SK-N-SH (cell line): ENCODE measurements at regions not wholly inside any gene's neighbourhood (a gene's known extent, or its start where the extent isn't known, plus 50 kb on each side); places are given as distances from the start of the nearest gene placed in this dataset.

Experiments used
- CTCF ChIA-PET: fragments of 300-600, 350-600 bp; formaldehyde crosslinking; extraction: SDS; loops from one replicate; lab custom pipeline; 2021; lab: Yijun Ruan, JAX
- POLR2A ChIA-PET: fragments of 350-600 bp; sonication (Branson Sonifier 250); formaldehyde crosslinking; extraction: SDS; loops from one replicate; lab custom pipeline; 2020; ENCODE audit warnings: antibody characterized with exemption, inconsistent platforms; lab: Yijun Ruan, JAX
- DNase-seq: peaks from one replicate; pipeline ENCODE4 v3.0.0; 2012
- H2AFZ ChIP-seq: fragments of 200-600 bp; sonication (generic); 2 replicates; pipeline ENCODE4 v1.8.1; 2016; ENCODE audit warnings: antibody characterized with exemption, mild to moderate bottlenecking, low read depth
- H3F3A ChIP-seq: fragments of 200-600 bp; sonication (generic); replicated peaks from 2 replicates; pipeline ENCODE3; 2016; ENCODE audit warnings: antibody characterized with exemption, mild to moderate bottlenecking; ENCODE audit not compliant: insufficient read depth
- H3K27ac ChIP-seq, 2 experiments: fragments of 200-500 bp in 1 of 2; fragments of 200-600 bp in 1 of 2; sonication (Bioruptor generic) in 1 of 2; sonication (generic), shearing (Covaris generic) in 1 of 2; 2 replicates each; pipeline versions ENCODE4 v1.5.1 to v1.6.1; 2014 to 2016; ENCODE audit warnings: low read depth in 2 of 2, inconsistent platforms in 1 of 2, low read length in 1 of 2, mild to moderate bottlenecking in 1 of 2, mixed read lengths in 1 of 2
- H3K27me3 ChIP-seq: fragments of 200-600 bp; sonication (generic), shearing (Covaris generic); 2 replicates; pipeline ENCODE4 v1.6.1; 2016; ENCODE audit warnings: mixed run types; ENCODE audit not compliant: insufficient read depth
- H3K36me3 ChIP-seq, 2 experiments: fragments of 200-500 bp in 1 of 2; fragments of 200-600 bp in 1 of 2; sonication (Bioruptor generic) in 1 of 2; sonication (generic) in 1 of 2; replicated peaks in 1 of 2; 2 replicates each; pipeline versions ENCODE3 to v1.5.1; 2014 to 2016; ENCODE audit warnings: low read length in 1 of 2, mild to moderate bottlenecking in 1 of 2; ENCODE audit not compliant: insufficient read depth in 2 of 2, control insufficient read depth in 1 of 2
- H3K4me1 ChIP-seq, 2 experiments: fragments of 200-500 bp in 1 of 2; fragments of 200-600 bp in 1 of 2; sonication (Bioruptor generic) in 1 of 2; sonication (generic), shearing (Covaris generic) in 1 of 2; 2 replicates each; pipeline versions ENCODE4 v1.5.1 to v1.6.1; 2014 to 2016; ENCODE audit warnings: low read depth in 1 of 2, low read length in 1 of 2, mixed run types in 1 of 2; ENCODE audit not compliant: insufficient read depth in 2 of 2, control insufficient read depth in 1 of 2
- H3K4me2 ChIP-seq: fragments of 200-600 bp; sonication (generic), shearing (Covaris generic); 2 replicates; pipeline ENCODE4 v1.6.1; 2017; ENCODE audit warnings: mixed run types
- H3K4me3 ChIP-seq, 2 experiments: fragments of 200-500 bp in 1 of 2; fragments of 200-600 bp in 1 of 2; sonication (Bioruptor generic) in 1 of 2; sonication (generic), shearing (Covaris generic) in 1 of 2; 2 replicates each; pipeline versions ENCODE4 v1.5.1 to v1.8.1; 2014 to 2016; ENCODE audit warnings: low read depth in 2 of 2, inconsistent platforms in 1 of 2, low read length in 1 of 2, mild to moderate bottlenecking in 1 of 2, mixed read lengths in 1 of 2, moderate library complexity in 1 of 2
- H3K79me2 ChIP-seq: fragments of 200-600 bp; sonication (generic); 2 replicates; pipeline ENCODE4 v1.8.1; 2017; ENCODE audit warnings: mild to moderate bottlenecking; ENCODE audit not compliant: insufficient read depth
- H3K9ac ChIP-seq: fragments of 200-600 bp; sonication (generic); 2 replicates; pipeline ENCODE4 v1.6.1; 2017; ENCODE audit warnings: mixed run types
- H3K9me2 ChIP-seq: fragments of 200-600 bp; sonication (generic); 2 replicates; pipeline ENCODE4 v1.6.1; 2017; ENCODE audit warnings: mixed run types
- H3K9me3 ChIP-seq: fragments of 200-600 bp; sonication (generic); 2 replicates; pipeline ENCODE4 v1.6.1; 2017; ENCODE audit warnings: mixed run types, mild to moderate bottlenecking, moderate library complexity
- H4K20me1 ChIP-seq: fragments of 200-600 bp; sonication (generic); 2 replicates; pipeline ENCODE4 v1.6.1; 2017; ENCODE audit warnings: mild to moderate bottlenecking, mixed run types; ENCODE audit not compliant: insufficient read depth
- CHD2 ChIP-seq: fragments of 150-350 bp; IDR thresholded peaks from 2 replicates; pipeline ENCODE4 v1.6.1; 2018; ENCODE audit warnings: low read length; ENCODE audit not compliant: partially characterized antibody
- ELF1 ChIP-seq: IDR thresholded peaks from 2 replicates; pipeline ENCODE4 v1.4.0; 2012
- FOSL2 ChIP-seq: IDR thresholded peaks from 2 replicates; pipeline ENCODE4 v1.4.0; 2012; ENCODE audit warnings: low read depth, mild to moderate bottlenecking, moderate library complexity, borderline replicate concordance
- FOXJ3 ChIP-seq: sonication (generic); formaldehyde crosslinking; IDR thresholded peaks from 2 replicates; pipeline ENCODE4 v1.5.1; 2020; ENCODE audit warnings: mild to moderate bottlenecking, missing genetic modification reagents
- POLR2AphosphoS5 ChIP-seq: IDR thresholded peaks from 2 replicates; pipeline ENCODE4 v1.6.1; 2012; ENCODE audit warnings: low read depth, low read length
- SIN3A ChIP-seq: IDR thresholded peaks from 2 replicates; pipeline ENCODE4 v1.6.1; 2012; ENCODE audit warnings: low read depth, mild to moderate bottlenecking, low read length, moderate library complexity, borderline replicate concordance
- SMC3 ChIP-seq: IDR thresholded peaks from 2 replicates; pipeline ENCODE4 v1.6.1; 2012; ENCODE audit warnings: low read depth, low read length, improper control_type of control experiment
- TCF12 ChIP-seq: IDR thresholded peaks from 2 replicates; pipeline ENCODE4 v1.4.0; 2012
- WGBS: methylation state at CpG from one replicate; pipeline ENCODE4 v1.1.6; 2017; ENCODE audit warnings: low lambda C conversion rate; 5-methylcytosine and 5-hydroxymethylcytosine counted together
- TF ChIP-seq, protein P1 (sequence below): fragments of 150-350 bp; IDR thresholded peaks from 2 replicates; pipeline ENCODE4 v1.6.1; 2016; ENCODE audit warnings: mild to moderate bottlenecking, low read depth, low read length
- TF ChIP-seq, protein P2 (sequence below): IDR thresholded peaks from 2 replicates; pipeline ENCODE4 v1.4.0; 2012; ENCODE audit warnings: low read depth, borderline replicate concordance
- TF ChIP-seq, protein P3 (sequence below): fragments of 200-600 bp; sonication (generic); IDR thresholded peaks from 2 replicates; pipeline ENCODE4 v1.6.1; 2017; ENCODE audit warnings: antibody characterized with exemption, mild to moderate bottlenecking, moderate library complexity
- TF ChIP-seq, protein P4 (sequence below): IDR thresholded peaks from 2 replicates; pipeline ENCODE4 v1.6.1; 2012; ENCODE audit warnings: mild to moderate bottlenecking, low read depth, low read length, moderate library complexity
- TF ChIP-seq, protein P5 (sequence below): IDR thresholded peaks from 2 replicates; pipeline ENCODE4; 2012

DNA sequence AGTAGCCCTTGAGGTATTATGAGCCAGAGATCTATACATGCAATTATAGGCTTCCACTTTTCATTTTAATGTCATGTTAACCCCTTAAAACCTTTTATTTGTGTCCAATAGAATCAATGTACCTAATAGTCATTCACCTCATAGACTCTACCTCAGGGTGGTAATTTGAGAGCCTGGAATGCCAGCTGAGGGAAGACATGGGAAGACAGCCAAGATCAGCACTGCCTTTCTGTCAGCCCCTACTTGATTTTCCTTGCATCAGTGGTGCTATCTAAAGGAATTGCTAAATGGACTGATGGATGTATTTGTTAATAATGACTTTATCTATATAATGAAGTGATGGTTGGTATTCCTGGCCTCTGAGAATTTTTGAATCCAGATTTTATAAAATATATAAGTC, 113.3 kb upstream of the GBE1 start:
- H3K36me3 ChIP-seq: no peaks in the 10 kb centered on the region
- no peaks in the 10 kb centered on the region for H3K9me3 ChIP-seq
- DNase-seq: no peak

DNA sequence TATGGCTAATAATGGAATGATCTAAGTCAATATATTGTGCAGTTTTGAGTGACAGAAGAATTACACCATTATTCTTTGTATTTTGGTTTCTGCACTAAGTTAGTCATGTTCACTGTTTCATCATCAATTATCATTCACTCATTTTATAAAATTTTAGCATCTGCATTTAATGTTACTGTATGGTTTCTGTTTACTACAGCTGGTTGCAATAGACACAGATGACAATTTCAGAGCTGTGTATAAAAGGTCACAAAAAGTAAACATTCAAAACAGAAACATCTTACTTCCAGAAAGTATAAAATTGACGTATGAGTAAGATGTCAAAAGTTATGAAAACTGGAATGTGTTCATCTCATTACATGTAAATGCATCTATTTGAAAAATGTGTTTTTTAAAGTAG, 111.1 kb upstream of the GBE1 start:
- ChIA-PET CTCF (interaction anchor here (0.6 to 4.3 kb wide), 10 partner anchors 15 to 279 kb away, joined by 3 to 30 read pairs (median 4); no protein-coding TSS in a partner anchor), POLR2A (no interaction called here)
- Histone ChIP-seq H3K27ac (no peak overlapping the region), H3K9ac (no peak overlapping the region), H3K27me3 (no peaks in the 10 kb centered on the region), H3K9me3 (no peaks in the 10 kb centered on the region), H3K79me2 (no peaks in the 10 kb centered on the region), H3K36me3 (no peaks in the 10 kb centered on the region), H3F3A (no peaks in the 10 kb centered on the region), H3K4me2 (no peak overlapping the region), H2AFZ (no peak overlapping the region), H3K9me2 (no peaks in the 10 kb centered on the region), H3K4me3 (no peak overlapping the region), H3K4me1 (no peaks in the 10 kb centered on the region), H4K20me1 (no peaks in the 10 kb centered on the region)
- WGBS: 47% methylated on average over 1 of the region's 1 CpG
- no peak for TF ChIP-seq ELF1
- no peak for TF ChIP-seq FOXJ3 (CRISPR knock-in tag)
- TF ChIP-seq, protein P1, sequence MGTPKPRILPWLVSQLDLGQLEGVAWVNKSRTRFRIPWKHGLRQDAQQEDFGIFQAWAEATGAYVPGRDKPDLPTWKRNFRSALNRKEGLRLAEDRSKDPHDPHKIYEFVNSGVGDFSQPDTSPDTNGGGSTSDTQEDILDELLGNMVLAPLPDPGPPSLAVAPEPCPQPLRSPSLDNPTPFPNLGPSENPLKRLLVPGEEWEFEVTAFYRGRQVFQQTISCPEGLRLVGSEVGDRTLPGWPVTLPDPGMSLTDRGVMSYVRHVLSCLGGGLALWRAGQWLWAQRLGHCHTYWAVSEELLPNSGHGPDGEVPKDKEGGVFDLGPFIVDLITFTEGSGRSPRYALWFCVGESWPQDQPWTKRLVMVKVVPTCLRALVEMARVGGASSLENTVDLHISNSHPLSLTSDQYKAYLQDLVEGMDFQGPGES: no peak
- TF ChIP-seq, protein P2, sequence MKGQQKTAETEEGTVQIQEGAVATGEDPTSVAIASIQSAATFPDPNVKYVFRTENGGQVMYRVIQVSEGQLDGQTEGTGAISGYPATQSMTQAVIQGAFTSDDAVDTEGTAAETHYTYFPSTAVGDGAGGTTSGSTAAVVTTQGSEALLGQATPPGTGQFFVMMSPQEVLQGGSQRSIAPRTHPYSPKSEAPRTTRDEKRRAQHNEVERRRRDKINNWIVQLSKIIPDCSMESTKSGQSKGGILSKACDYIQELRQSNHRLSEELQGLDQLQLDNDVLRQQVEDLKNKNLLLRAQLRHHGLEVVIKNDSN: no peak
- TF ChIP-seq POLR2AphosphoS5: no peak
- no peak for TF ChIP-seq SMC3
- no peak for TF ChIP-seq CHD2
- TF ChIP-seq, protein P3, sequence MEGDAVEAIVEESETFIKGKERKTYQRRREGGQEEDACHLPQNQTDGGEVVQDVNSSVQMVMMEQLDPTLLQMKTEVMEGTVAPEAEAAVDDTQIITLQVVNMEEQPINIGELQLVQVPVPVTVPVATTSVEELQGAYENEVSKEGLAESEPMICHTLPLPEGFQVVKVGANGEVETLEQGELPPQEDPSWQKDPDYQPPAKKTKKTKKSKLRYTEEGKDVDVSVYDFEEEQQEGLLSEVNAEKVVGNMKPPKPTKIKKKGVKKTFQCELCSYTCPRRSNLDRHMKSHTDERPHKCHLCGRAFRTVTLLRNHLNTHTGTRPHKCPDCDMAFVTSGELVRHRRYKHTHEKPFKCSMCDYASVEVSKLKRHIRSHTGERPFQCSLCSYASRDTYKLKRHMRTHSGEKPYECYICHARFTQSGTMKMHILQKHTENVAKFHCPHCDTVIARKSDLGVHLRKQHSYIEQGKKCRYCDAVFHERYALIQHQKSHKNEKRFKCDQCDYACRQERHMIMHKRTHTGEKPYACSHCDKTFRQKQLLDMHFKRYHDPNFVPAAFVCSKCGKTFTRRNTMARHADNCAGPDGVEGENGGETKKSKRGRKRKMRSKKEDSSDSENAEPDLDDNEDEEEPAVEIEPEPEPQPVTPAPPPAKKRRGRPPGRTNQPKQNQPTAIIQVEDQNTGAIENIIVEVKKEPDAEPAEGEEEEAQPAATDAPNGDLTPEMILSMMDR: no peak
- no peak for TF ChIP-seq SIN3A
- TF ChIP-seq, protein P4, sequence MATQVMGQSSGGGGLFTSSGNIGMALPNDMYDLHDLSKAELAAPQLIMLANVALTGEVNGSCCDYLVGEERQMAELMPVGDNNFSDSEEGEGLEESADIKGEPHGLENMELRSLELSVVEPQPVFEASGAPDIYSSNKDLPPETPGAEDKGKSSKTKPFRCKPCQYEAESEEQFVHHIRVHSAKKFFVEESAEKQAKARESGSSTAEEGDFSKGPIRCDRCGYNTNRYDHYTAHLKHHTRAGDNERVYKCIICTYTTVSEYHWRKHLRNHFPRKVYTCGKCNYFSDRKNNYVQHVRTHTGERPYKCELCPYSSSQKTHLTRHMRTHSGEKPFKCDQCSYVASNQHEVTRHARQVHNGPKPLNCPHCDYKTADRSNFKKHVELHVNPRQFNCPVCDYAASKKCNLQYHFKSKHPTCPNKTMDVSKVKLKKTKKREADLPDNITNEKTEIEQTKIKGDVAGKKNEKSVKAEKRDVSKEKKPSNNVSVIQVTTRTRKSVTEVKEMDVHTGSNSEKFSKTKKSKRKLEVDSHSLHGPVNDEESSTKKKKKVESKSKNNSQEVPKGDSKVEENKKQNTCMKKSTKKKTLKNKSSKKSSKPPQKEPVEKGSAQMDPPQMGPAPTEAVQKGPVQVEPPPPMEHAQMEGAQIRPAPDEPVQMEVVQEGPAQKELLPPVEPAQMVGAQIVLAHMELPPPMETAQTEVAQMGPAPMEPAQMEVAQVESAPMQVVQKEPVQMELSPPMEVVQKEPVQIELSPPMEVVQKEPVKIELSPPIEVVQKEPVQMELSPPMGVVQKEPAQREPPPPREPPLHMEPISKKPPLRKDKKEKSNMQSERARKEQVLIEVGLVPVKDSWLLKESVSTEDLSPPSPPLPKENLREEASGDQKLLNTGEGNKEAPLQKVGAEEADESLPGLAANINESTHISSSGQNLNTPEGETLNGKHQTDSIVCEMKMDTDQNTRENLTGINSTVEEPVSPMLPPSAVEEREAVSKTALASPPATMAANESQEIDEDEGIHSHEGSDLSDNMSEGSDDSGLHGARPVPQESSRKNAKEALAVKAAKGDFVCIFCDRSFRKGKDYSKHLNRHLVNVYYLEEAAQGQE: no peak
- DNase-seq: no peak

More for the DNA sequence above, 113.3 kb upstream of the GBE1 start:
- no peaks in the 10 kb centered on the region for H3K9me2 ChIP-seq
- H3K4me2 ChIP-seq: no peak overlapping the region
- H3K27me3 ChIP-seq: no peaks in the 10 kb centered on the region
- H3K79me2 ChIP-seq: no peaks in the 10 kb centered on the region
- H3F3A ChIP-seq: no peaks in the 10 kb centered on the region
- no peak overlapping the region for H3K4me3 ChIP-seq
- no peaks in the 10 kb centered on the region for H4K20me1 ChIP-seq
- TF ChIP-seq CHD2 (no peak), FOSL2 (no peak), TCF12 (no peak)
- TF ChIP-seq, protein P5, sequence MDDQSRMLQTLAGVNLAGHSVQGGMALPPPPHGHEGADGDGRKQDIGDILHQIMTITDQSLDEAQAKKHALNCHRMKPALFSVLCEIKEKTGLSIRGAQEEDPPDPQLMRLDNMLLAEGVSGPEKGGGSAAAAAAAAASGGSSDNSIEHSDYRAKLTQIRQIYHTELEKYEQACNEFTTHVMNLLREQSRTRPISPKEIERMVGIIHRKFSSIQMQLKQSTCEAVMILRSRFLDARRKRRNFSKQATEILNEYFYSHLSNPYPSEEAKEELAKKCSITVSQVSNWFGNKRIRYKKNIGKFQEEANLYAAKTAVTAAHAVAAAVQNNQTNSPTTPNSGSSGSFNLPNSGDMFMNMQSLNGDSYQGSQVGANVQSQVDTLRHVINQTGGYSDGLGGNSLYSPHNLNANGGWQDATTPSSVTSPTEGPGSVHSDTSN: no peak
- TF ChIP-seq, protein P1: no peak
- H3K9ac ChIP-seq: no peak overlapping the region
- H2AFZ ChIP-seq: no peak overlapping the region
- ChIA-PET POLR2A (no interaction called here), CTCF (interaction anchor here (0.9 to 4.3 kb wide), 3 partner anchors 14 to 258 kb away, joined by 3 to 30 read pairs (median 3); no protein-coding TSS in a partner anchor)
- no peak overlapping the region for H3K27ac ChIP-seq
- H3K4me1 ChIP-seq: no peaks in the 10 kb centered on the region
